ENCODE measurements at regions not wholly inside any gene's neighbourhood (a gene's known extent, or its start where the extent isn't known, plus 50 kb on each side); places are given as distances from the start of the nearest gene placed in this dataset.

- H3K4me3 ChIP-seq (ENCODE audit: low read depth, low read length), result no peak overlapping the region
- TF ChIP-seq CTCF (IDR thresholded peaks at IDR 0.05; ENCODE audit: insufficient read depth, low read length, missing control alignments), result no peak
- POLR2A ChIA-PET, result no interaction called here
- DNase-seq (ENCODE audit: low read depth, low spot score), result no peak
- CTCF ChIA-PET, result no interaction called here
Measured at GRCh38 chr5:39671561-39671961, 246.8 kb upstream of the DAB2 start.

- no peak for DNase-seq (ENCODE audit: low read depth, low spot score)
- no peak overlapping the region for H3K4me3 ChIP-seq (ENCODE audit: low read depth, low read length)
- CTCF ChIA-PET, result no interaction called here
- POLR2A ChIA-PET, result no interaction called here
- no peak for TF ChIP-seq CTCF (IDR thresholded peaks at IDR 0.05; ENCODE audit: insufficient read depth, low read length, missing control alignments)
Measured at GRCh38 chr5:39670955-39671354, 246.2 kb upstream of the DAB2 start.

GRCh38 chr5:39670391-39670790 is 245.6 kb upstream of the DAB2 start:
- DNase-seq (ENCODE audit: low read depth, low spot score), result no peak
- POLR2A ChIA-PET, result no interaction called here
- CTCF ChIA-PET, result interaction anchor here (1.3 kb wide), 1 partner anchor 9 kb away, joined by 4 read pairs; no protein-coding TSS in a partner anchor
- no peak for TF ChIP-seq CTCF (IDR thresholded peaks at IDR 0.05; ENCODE audit: insufficient read depth, low read length, missing control alignments)
- no peak overlapping the region for H3K4me3 ChIP-seq (ENCODE audit: low read depth, low read length)

GRCh38 chr5:39668980-39669379 is 244.2 kb upstream of the DAB2 start:
- ChIA-PET POLR2A (no interaction called here), CTCF (interaction anchor here (1.3 kb wide), 1 partner anchor 11 kb away, joined by 4 read pairs; no protein-coding TSS in a partner anchor)
- no peak for DNase-seq (ENCODE audit: low read depth, low spot score)
- H3K4me3 ChIP-seq (ENCODE audit: low read depth, low read length), result no peak overlapping the region
- no peak for TF ChIP-seq CTCF (IDR thresholded peaks at IDR 0.05; ENCODE audit: insufficient read depth, low read length, missing control alignments)

GRCh38 chr5:39665328-39665727 is 240.5 kb upstream of the DAB2 start:
- CTCF ChIA-PET, result no interaction called here

GRCh38 chr5:39662945-39663344 is 238.2 kb upstream of the DAB2 start:
- no peak for DNase-seq (ENCODE audit: low read depth, low spot score)
- ChIA-PET CTCF (interaction anchor here (1.4 kb wide), 1 partner anchor 63 kb away, joined by 3 read pairs; no protein-coding TSS in a partner anchor), POLR2A (no interaction called here)
- no peak for TF ChIP-seq CTCF (IDR thresholded peaks at IDR 0.05; ENCODE audit: insufficient read depth, low read length, missing control alignments)
- H3K4me3 ChIP-seq (ENCODE audit: low read depth, low read length), result no peak overlapping the region

More at GRCh38 chr5:39665328-39665727, 240.5 kb upstream of the DAB2 start:
- H3K4me3 ChIP-seq (ENCODE audit: low read depth, low read length), result no peak overlapping the region
- POLR2A ChIA-PET, result no interaction called here
- DNase-seq (ENCODE audit: low read depth, low spot score), result no peak
- no peak for TF ChIP-seq CTCF (IDR thresholded peaks at IDR 0.05; ENCODE audit: insufficient read depth, low read length, missing control alignments)
